ENCODE measurements at regions not wholly inside any gene's neighbourhood (a gene's known extent, or its start where the extent isn't known, plus 50 kb on each side); places are given as distances from the start of the nearest gene placed in this dataset.

DNA sequence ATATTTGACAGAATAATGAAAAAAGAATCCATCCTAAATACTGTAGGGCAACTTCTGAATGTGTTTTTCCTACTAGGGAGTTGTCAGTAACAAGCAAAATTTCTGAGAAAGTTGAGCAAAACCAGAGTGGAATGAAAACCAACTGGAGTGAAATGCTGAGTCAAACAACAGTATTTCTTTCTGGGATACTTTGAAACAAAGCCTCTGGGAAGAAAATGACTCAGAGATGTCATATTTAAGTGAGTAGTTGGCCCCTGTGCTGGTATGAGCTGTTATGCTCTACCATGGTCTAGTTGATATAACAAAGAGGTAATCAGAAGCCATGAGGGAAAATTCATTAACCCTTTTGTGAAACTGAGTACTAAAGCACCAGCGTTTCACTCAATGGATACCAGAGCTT lies 372.1 kb upstream of the C9orf72 start:
- no peak overlapping the region for H3K9ac ChIP-seq (ENCODE audit: low read depth, low read length)
- H3K4me1 ChIP-seq (ENCODE audit: control insufficient read depth, insufficient read depth, low read length) = no peaks in the 10 kb centered on the region
- no peak overlapping the region for H3K4ac ChIP-seq (ENCODE audit: low read depth, low read length)
- H2BK15ac ChIP-seq (ENCODE audit: low read depth, low read length) = no peak overlapping the region
- in situ Hi-C loops (cut with MboI; ENCODE audit: low sequenced_read_pairs) = loop anchor here (10.0 kb wide), 1 partner anchor 59 kb away; no protein-coding TSS in a partner anchor
- H3K4me2 ChIP-seq (ENCODE audit: low read depth, low read length) = no peak overlapping the region
- TF ChIP-seq NFE2L2 (IDR thresholded peaks at IDR 0.05; ENCODE audit: low read depth, low read length) (no peak), MAZ (IDR thresholded peaks at IDR 0.05; ENCODE audit: borderline replicate concordance, low read depth, low read length) (no peak), BHLHE40 (IDR thresholded peaks at IDR 0.05; ENCODE audit: low read depth, low read length) (no peak), SMC3 (IDR thresholded peaks at IDR 0.05; ENCODE audit: low read depth, low read length) (no peak), RCOR1 (IDR thresholded peaks at IDR 0.05; ENCODE audit: insufficient replicate concordance, low read length) (no peak), MAFK (IDR thresholded peaks at IDR 0.05; ENCODE audit: low read depth, low read length) (no peak), CEBPB (IDR thresholded peaks at IDR 0.05; ENCODE audit: low read depth, low read length) (no peak), FOS (IDR thresholded peaks at IDR 0.05; ENCODE audit: low read depth, low read length) (no peak), RFX5 (IDR thresholded peaks at IDR 0.05; ENCODE audit: low read depth, low read length) (no peak), MXI1 (IDR thresholded peaks at IDR 0.05; ENCODE audit: borderline replicate concordance, low read depth, low read length) (no peak)
- TF ChIP-seq, protein P1, sequence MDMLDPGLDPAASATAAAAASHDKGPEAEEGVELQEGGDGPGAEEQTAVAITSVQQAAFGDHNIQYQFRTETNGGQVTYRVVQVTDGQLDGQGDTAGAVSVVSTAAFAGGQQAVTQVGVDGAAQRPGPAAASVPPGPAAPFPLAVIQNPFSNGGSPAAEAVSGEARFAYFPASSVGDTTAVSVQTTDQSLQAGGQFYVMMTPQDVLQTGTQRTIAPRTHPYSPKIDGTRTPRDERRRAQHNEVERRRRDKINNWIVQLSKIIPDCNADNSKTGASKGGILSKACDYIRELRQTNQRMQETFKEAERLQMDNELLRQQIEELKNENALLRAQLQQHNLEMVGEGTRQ (IDR thresholded peaks at IDR 0.05; ENCODE audit: low read depth, low read length) = no peak
- TF ChIP-seq, protein P2, sequence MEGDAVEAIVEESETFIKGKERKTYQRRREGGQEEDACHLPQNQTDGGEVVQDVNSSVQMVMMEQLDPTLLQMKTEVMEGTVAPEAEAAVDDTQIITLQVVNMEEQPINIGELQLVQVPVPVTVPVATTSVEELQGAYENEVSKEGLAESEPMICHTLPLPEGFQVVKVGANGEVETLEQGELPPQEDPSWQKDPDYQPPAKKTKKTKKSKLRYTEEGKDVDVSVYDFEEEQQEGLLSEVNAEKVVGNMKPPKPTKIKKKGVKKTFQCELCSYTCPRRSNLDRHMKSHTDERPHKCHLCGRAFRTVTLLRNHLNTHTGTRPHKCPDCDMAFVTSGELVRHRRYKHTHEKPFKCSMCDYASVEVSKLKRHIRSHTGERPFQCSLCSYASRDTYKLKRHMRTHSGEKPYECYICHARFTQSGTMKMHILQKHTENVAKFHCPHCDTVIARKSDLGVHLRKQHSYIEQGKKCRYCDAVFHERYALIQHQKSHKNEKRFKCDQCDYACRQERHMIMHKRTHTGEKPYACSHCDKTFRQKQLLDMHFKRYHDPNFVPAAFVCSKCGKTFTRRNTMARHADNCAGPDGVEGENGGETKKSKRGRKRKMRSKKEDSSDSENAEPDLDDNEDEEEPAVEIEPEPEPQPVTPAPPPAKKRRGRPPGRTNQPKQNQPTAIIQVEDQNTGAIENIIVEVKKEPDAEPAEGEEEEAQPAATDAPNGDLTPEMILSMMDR (conservative IDR thresholded peaks at IDR 0.05; ENCODE audit: low read depth, low read length) = no peak
- TF ChIP-seq, protein P3, sequence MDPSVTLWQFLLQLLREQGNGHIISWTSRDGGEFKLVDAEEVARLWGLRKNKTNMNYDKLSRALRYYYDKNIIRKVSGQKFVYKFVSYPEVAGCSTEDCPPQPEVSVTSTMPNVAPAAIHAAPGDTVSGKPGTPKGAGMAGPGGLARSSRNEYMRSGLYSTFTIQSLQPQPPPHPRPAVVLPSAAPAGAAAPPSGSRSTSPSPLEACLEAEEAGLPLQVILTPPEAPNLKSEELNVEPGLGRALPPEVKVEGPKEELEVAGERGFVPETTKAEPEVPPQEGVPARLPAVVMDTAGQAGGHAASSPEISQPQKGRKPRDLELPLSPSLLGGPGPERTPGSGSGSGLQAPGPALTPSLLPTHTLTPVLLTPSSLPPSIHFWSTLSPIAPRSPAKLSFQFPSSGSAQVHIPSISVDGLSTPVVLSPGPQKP (IDR thresholded peaks at IDR 0.05; ENCODE audit: borderline replicate concordance, low read depth, low read length) = no peak
- no peaks in the 10 kb centered on the region for H3K36me3 ChIP-seq (ENCODE audit: control insufficient read depth, insufficient read depth, low read length)
- no peak overlapping the region for H3K23ac ChIP-seq (ENCODE audit: low read depth, low read length)
- no peak overlapping the region for H3K27ac ChIP-seq (ENCODE audit: insufficient read depth, low read length)
- no peak overlapping the region for H3K14ac ChIP-seq (replicated peaks; ENCODE audit: low read depth, low read length)
- BruUV-seq (replicated peaks) = no TSS peak
- no peak overlapping the region for H4K5ac ChIP-seq (ENCODE audit: low read depth, low read length)
- H2BK20ac ChIP-seq (ENCODE audit: low read depth, low read length) = no peak overlapping the region
- H3K4me3 ChIP-seq (ENCODE audit: insufficient read depth, low read depth, low read length) = no peak overlapping the region
- H2AFZ ChIP-seq (replicated peaks; ENCODE audit: low read length, poor library complexity) = no peak overlapping the region
- no peak overlapping the region for H2BK5ac ChIP-seq (ENCODE audit: low read depth, low read length, poor library complexity, severe bottlenecking)
- H3K9me1 ChIP-seq (ENCODE audit: insufficient read depth, low read length) = no peaks in the 10 kb centered on the region
- ChIA-PET POLR2A (ENCODE audit: unreplicated experiment) (no interaction called here), CTCF (no interaction called here)
- ATAC-seq (ENCODE audit: low read depth) (no peak), DNase-seq (no peak)
- H2AK5ac ChIP-seq (ENCODE audit: low read depth, low read length) = no peak overlapping the region
- H3K9me3 ChIP-seq (ENCODE audit: control insufficient read depth, insufficient read depth, low read length) = 0 out of 2 replicates have a peak, but pooled peaks cover 1% of the 10 kb centered on the region
- dilution Hi-C loops (cut with HindIII; ENCODE audit: low sequenced_read_pairs, unreplicated experiment) = no loop called here
- H3K56ac ChIP-seq (ENCODE audit: extremely low read depth, insufficient read depth, low read length) = no peak overlapping the region
- H4K91ac ChIP-seq (ENCODE audit: insufficient read depth, low read depth, low read length) = no peak overlapping the region
- WGBS, 2 experiments (ENCODE audit: extremely low coverage in 2 of 2, insufficient read length in 1 of 2) = no CpG with 5 or more reads among the region's 1 CpG
- no peaks in the 10 kb centered on the region for H3K27me3 ChIP-seq (ENCODE audit: control insufficient read depth, insufficient read depth, low read length)
- intact Hi-C loops (cut with micrococcal nuclease) = no loop called here
- H3K18ac ChIP-seq (ENCODE audit: low read depth, low read length) = no peak overlapping the region
- H4K8ac ChIP-seq (ENCODE audit: low read depth in 2 of 2, low read length in 2 of 2) = no peak overlapping the region
- no peak overlapping the region for H2AK9ac ChIP-seq (replicated peaks; ENCODE audit: low read depth, low read length, poor library complexity)
- no peaks in the 10 kb centered on the region for H4K20me1 ChIP-seq (ENCODE audit: insufficient read depth, low read length)
- no peak overlapping the region for H2BK120ac ChIP-seq (ENCODE audit: low read depth, low read length)
- H3K79me1 ChIP-seq (ENCODE audit: low read depth in 1 of 2, low read length in 2 of 2) = no peaks in the 10 kb centered on the region
